Stimulated activated naive CD8-positive, alpha-beta T cell treated with anti-CD3 and anti-CD28 coated beads, Interleukin-15, amount 100 ng/mL, for 72 hours (primary cell): ENCODE measurements at regions not wholly inside any gene's neighbourhood (a gene's known extent, or its start where the extent isn't known, plus 50 kb on each side); places are given as distances from the start of the nearest gene placed in this dataset.

Source experiments
- ATAC-seq: fragments of 150-1000 bp; cut with Tn5 transposase; 2 replicates; pipeline ENCODE4 v1.10.0; 2021; ENCODE audit warnings: mild to moderate bottlenecking, moderate library complexity
- DNase-seq, 2 donors: peaks; one replicate each; pipeline ENCODE4 v3.0.0; 2021 to 2022
- H3K27ac Mint-ChIP-seq, 2 donors: one replicate each; pipeline ENCODE4 v1.8.0; 2022; ENCODE audit warnings: mild to moderate bottlenecking in 2 of 2, mixed read lengths in 2 of 2, moderate library complexity in 2 of 2
- H3K27me3 Mint-ChIP-seq: one replicate; pipeline ENCODE4 v1.8.0; 2022; ENCODE audit warnings: mixed read lengths
- H3K4me1 Mint-ChIP-seq: one replicate; pipeline ENCODE4 v1.8.0; 2022; ENCODE audit warnings: mild to moderate bottlenecking, mixed read lengths
- H3K4me3 Mint-ChIP-seq, 2 donors: one replicate each; pipeline ENCODE4 v1.8.0; 2022; ENCODE audit warnings: mild to moderate bottlenecking in 2 of 2, mixed read lengths in 2 of 2, moderate library complexity in 1 of 2
- H3K9me3 Mint-ChIP-seq, 2 donors: one replicate each; pipeline ENCODE4 v1.8.0; 2022; ENCODE audit warnings: mixed read lengths in 2 of 2

GRCh38 chr6:165939601-165940290 lies 227.9 kb downstream of the TBXT start:
- Mint-ChIP-seq H3K9me3 (peaks cover 0 to 23% of the 10 kb centered on the region in 2 donors), H3K4me1 (no peaks in the 10 kb centered on the region), H3K4me3 (no peak overlapping the region), H3K27ac (no peak overlapping the region), H3K27me3 (peaks cover 19% of the 10 kb centered on the region)
- ATAC-seq (no peak), DNase-seq (no peak)

GRCh38 chr6:165939047-165939446 lies 228.6 kb downstream of the TBXT start:
- peaks cover 24% of the 10 kb centered on the region for H3K27me3 Mint-ChIP-seq
- peaks cover 0 to 22% of the 10 kb centered on the region in 2 donors for H3K9me3 Mint-ChIP-seq
- no peak overlapping the region for H3K27ac Mint-ChIP-seq
- no peak overlapping the region for H3K4me3 Mint-ChIP-seq
- DNase-seq, result no peak
- no peaks in the 10 kb centered on the region for H3K4me1 Mint-ChIP-seq
- ATAC-seq, result no peak

GRCh38 chr6:165937564-165938358 lies 229.9 kb downstream of the TBXT start:
- DNase-seq (no peak), ATAC-seq (no peak)
- H3K27ac Mint-ChIP-seq, result no peak overlapping the region
- H3K4me1 Mint-ChIP-seq, result no peaks in the 10 kb centered on the region
- no peak overlapping the region for H3K4me3 Mint-ChIP-seq
- peaks cover 0 to 10% of the 10 kb centered on the region in 2 donors for H3K9me3 Mint-ChIP-seq
- peaks cover 28% of the 10 kb centered on the region for H3K27me3 Mint-ChIP-seq

- no peaks in the 10 kb centered on the region for H3K4me1 Mint-ChIP-seq
- peaks cover 0 to 4% of the 10 kb centered on the region in 2 donors for H3K9me3 Mint-ChIP-seq
- H3K27ac Mint-ChIP-seq, result no peak overlapping the region
- ATAC-seq (no peak), DNase-seq (no peak)
- H3K27me3 Mint-ChIP-seq, result peaks cover 32% of the 10 kb centered on the region
- no peak overlapping the region for H3K4me3 Mint-ChIP-seq
Observed at GRCh38 chr6:165936660-165937059, 231.0 kb downstream of the TBXT start.

GRCh38 chr6:165936096-165936495 lies 231.6 kb downstream of the TBXT start:
- ATAC-seq, result no peak
- no peaks in the 10 kb centered on the region for H3K4me1 Mint-ChIP-seq
- H3K9me3 Mint-ChIP-seq, result no peaks in the 10 kb centered on the region
- H3K27ac Mint-ChIP-seq, result no peak overlapping the region
- DNase-seq, result no peak
- peaks cover 32% of the 10 kb centered on the region for H3K27me3 Mint-ChIP-seq
- no peak overlapping the region for H3K4me3 Mint-ChIP-seq

GRCh38 chr6:165931675-165932074 lies 236.0 kb downstream of the TBXT start:
- Mint-ChIP-seq H3K4me1 (no peaks in the 10 kb centered on the region), H3K4me3 (no peak overlapping the region), H3K27me3 (peaks cover 38% of the 10 kb centered on the region), H3K9me3 (no peaks in the 10 kb centered on the region), H3K27ac (no peak overlapping the region)
- DNase-seq (no peak), ATAC-seq (no peak)

GRCh38 chr6:165930668-165931214 lies 236.9 kb downstream of the TBXT start:
- H3K4me1 Mint-ChIP-seq, result no peaks in the 10 kb centered on the region
- peaks cover 0 to under 1% of the 10 kb centered on the region in 2 donors for H3K9me3 Mint-ChIP-seq
- no peak overlapping the region for H3K27ac Mint-ChIP-seq
- DNase-seq (no peak), ATAC-seq (no peak)
- peaks cover 28% of the 10 kb centered on the region for H3K27me3 Mint-ChIP-seq
- H3K4me3 Mint-ChIP-seq, result no peak overlapping the region

- Mint-ChIP-seq H3K9me3 (peaks cover 0 to 5% of the 10 kb centered on the region in 2 donors), H3K27ac (no peak overlapping the region), H3K4me1 (no peaks in the 10 kb centered on the region), H3K4me3 (no peak overlapping the region), H3K27me3 (peaks cover 20% of the 10 kb centered on the region)
- ATAC-seq (no peak), DNase-seq (no peak)
Observed at GRCh38 chr6:165929607-165930006, 238.0 kb downstream of the TBXT start.

GRCh38 chr6:165926378-165926777 lies 241.3 kb downstream of the TBXT start:
- DNase-seq, result no peak
- no peak overlapping the region for H3K27ac Mint-ChIP-seq
- H3K27me3 Mint-ChIP-seq, result peaks cover 17% of the 10 kb centered on the region
- no peaks in the 10 kb centered on the region for H3K4me1 Mint-ChIP-seq
- peaks cover 9 to 11% of the 10 kb centered on the region in 2 donors for H3K9me3 Mint-ChIP-seq
- ATAC-seq, result no peak
- H3K4me3 Mint-ChIP-seq, result no peak overlapping the region

GRCh38 chr6:165925474-165926156 lies 242.0 kb downstream of the TBXT start:
- no peaks in the 10 kb centered on the region for H3K4me1 Mint-ChIP-seq
- peaks cover 9 to 11% of the 10 kb centered on the region in 2 donors for H3K9me3 Mint-ChIP-seq
- no peak overlapping the region for H3K27ac Mint-ChIP-seq
- no peak overlapping the region for H3K4me3 Mint-ChIP-seq
- no peak for DNase-seq
- ATAC-seq, result no peak
- H3K27me3 Mint-ChIP-seq, result peaks cover 20% of the 10 kb centered on the region

- no peak for ATAC-seq
- DNase-seq, result no peak
- Mint-ChIP-seq H3K4me1 (no peaks in the 10 kb centered on the region), H3K4me3 (no peak overlapping the region), H3K27ac (no peak overlapping the region), H3K9me3 (peaks cover 9 to 11% of the 10 kb centered on the region in 2 donors), H3K27me3 (peaks cover 12% of the 10 kb centered on the region)
Observed at GRCh38 chr6:165922309-165922794, 245.3 kb downstream of the TBXT start.

- ATAC-seq (no peak), DNase-seq (no peak)
- Mint-ChIP-seq H3K4me1 (no peaks in the 10 kb centered on the region), H3K4me3 (no peak overlapping the region), H3K27ac (no peak overlapping the region), H3K27me3 (peaks cover 12% of the 10 kb centered on the region), H3K9me3 (peaks cover 9 to 11% of the 10 kb centered on the region in 2 donors)
Observed at GRCh38 chr6:165920896-165921671, 246.6 kb downstream of the TBXT start.

GRCh38 chr6:165917576-165917975 lies 250.1 kb downstream of the TBXT start:
- Mint-ChIP-seq H3K27ac (no peak overlapping the region), H3K4me1 (no peaks in the 10 kb centered on the region), H3K9me3 (peaks cover 0 to 5% of the 10 kb centered on the region in 2 donors), H3K27me3 (peaks cover 12% of the 10 kb centered on the region), H3K4me3 (no peak overlapping the region)
- ATAC-seq (no peak), DNase-seq (no peak)

- Mint-ChIP-seq H3K9me3 (no peaks in the 10 kb centered on the region), H3K4me1 (no peaks in the 10 kb centered on the region), H3K4me3 (no peak overlapping the region), H3K27ac (no peak overlapping the region), H3K27me3 (peaks cover 6% of the 10 kb centered on the region)
- no peak for DNase-seq
- no peak for ATAC-seq
Observed at GRCh38 chr6:165915022-165915770, 252.2 kb upstream of the PDE10A start.
